ENCODE measurements at regions not wholly inside any gene's neighbourhood (a gene's known extent, or its start where the extent isn't known, plus 50 kb on each side); places are given as distances from the start of the nearest gene placed in this dataset.

GRCh38 chr2:41903474-41904135, 144.2 kb upstream of the PKDCC start:
- Histone ChIP-seq H3K36me3 (no peaks in the 10 kb centered on the region), H3K9me3 (no peaks in the 10 kb centered on the region), H3K4me3 (ENCODE audit: low read depth in 1 of 2, low read length in 1 of 2) (no peak overlapping the region), H3K27me3 (peaks cover 24% of the 10 kb centered on the region), H3K4me1 (ENCODE audit: control insufficient read depth in 1 of 2, insufficient read depth in 1 of 2, low read depth in 1 of 2, low read length in 1 of 2) (no peaks in the 10 kb centered on the region), H3K27ac (no peak overlapping the region)
- TF ChIP-seq CTCF (IDR thresholded peaks at IDR 0.05): no peak

GRCh38 chr2:41904459-41904858, 143.4 kb upstream of the PKDCC start:
- H3K4me3 ChIP-seq (ENCODE audit: low read depth in 1 of 2, low read length in 1 of 2): no peak overlapping the region
- H3K27ac ChIP-seq: no peak overlapping the region
- no peaks in the 10 kb centered on the region for H3K4me1 ChIP-seq (ENCODE audit: control insufficient read depth in 1 of 2, insufficient read depth in 1 of 2, low read depth in 1 of 2, low read length in 1 of 2)
- peaks cover 30% of the 10 kb centered on the region for H3K27me3 ChIP-seq
- TF ChIP-seq CTCF (IDR thresholded peaks at IDR 0.05): no peak
- H3K9me3 ChIP-seq: no peaks in the 10 kb centered on the region
- H3K36me3 ChIP-seq: no peaks in the 10 kb centered on the region

- Histone ChIP-seq H3K4me1 (ENCODE audit: control insufficient read depth in 1 of 2, insufficient read depth in 1 of 2, low read depth in 1 of 2, low read length in 1 of 2) (no peaks in the 10 kb centered on the region), H3K27me3 (peaks cover 30% of the 10 kb centered on the region), H3K27ac (no peak overlapping the region), H3K9me3 (no peaks in the 10 kb centered on the region), H3K36me3 (no peaks in the 10 kb centered on the region), H3K4me3 (ENCODE audit: low read depth in 1 of 2, low read length in 1 of 2) (no peak overlapping the region)
- no peak for TF ChIP-seq CTCF (IDR thresholded peaks at IDR 0.05)
Observed at GRCh38 chr2:41905597-41906337, 142.1 kb upstream of the PKDCC start.

GRCh38 chr2:41906338-41906725, 141.5 kb upstream of the PKDCC start:
- Histone ChIP-seq H3K4me3 (ENCODE audit: low read depth in 1 of 2, low read length in 1 of 2) (no peak overlapping the region), H3K27ac (no peak overlapping the region), H3K4me1 (ENCODE audit: control insufficient read depth in 1 of 2, insufficient read depth in 1 of 2, low read depth in 1 of 2, low read length in 1 of 2) (no peaks in the 10 kb centered on the region), H3K27me3 (peaks cover 30% of the 10 kb centered on the region), H3K36me3 (no peaks in the 10 kb centered on the region), H3K9me3 (no peaks in the 10 kb centered on the region)
- TF ChIP-seq CTCF (IDR thresholded peaks at IDR 0.05): no peak

- no peak for TF ChIP-seq CTCF (IDR thresholded peaks at IDR 0.05)
- peaks cover 24% of the 10 kb centered on the region for H3K27me3 ChIP-seq
- no peak overlapping the region for H3K27ac ChIP-seq
- H3K4me1 ChIP-seq (ENCODE audit: control insufficient read depth in 1 of 2, insufficient read depth in 1 of 2, low read depth in 1 of 2, low read length in 1 of 2): no peaks in the 10 kb centered on the region
- H3K9me3 ChIP-seq: no peaks in the 10 kb centered on the region
- no peak overlapping the region for H3K4me3 ChIP-seq (ENCODE audit: low read depth in 1 of 2, low read length in 1 of 2)
- no peaks in the 10 kb centered on the region for H3K36me3 ChIP-seq
Observed at GRCh38 chr2:41907141-41907540, 140.7 kb upstream of the PKDCC start.
